NCI-H2029 (cell line): ENCODE measurements at regions not wholly inside any gene's neighbourhood (a gene's known extent, or its start where the extent isn't known, plus 50 kb on each side); places are given as distances from the start of the nearest gene placed in this dataset.

Source experiments
- DNase-seq: peaks from one replicate; lab custom pipeline; 2025; lab: John Stamatoyannopoulos, UW

GRCh38 chr1:164308101-164308500 lies 250.9 kb upstream of the PBX1 start:
- DNase-seq, result no peak

GRCh38 chr1:164310166-164310565 lies 248.8 kb upstream of the PBX1 start:
- DNase-seq, result no peak

- DNase-seq, result no peak
Observed at GRCh38 chr1:164311377-164311776, 247.6 kb upstream of the PBX1 start.

- peak; percentile 3 for DNase-seq
Observed at GRCh38 chr1:164320790-164321731, 237.9 kb upstream of the PBX1 start.

- DNase-seq, result no peak
Observed at GRCh38 chr1:164325786-164326185, 233.2 kb upstream of the PBX1 start.

GRCh38 chr1:164333387-164333786 lies 225.6 kb upstream of the PBX1 start:
- no peak for DNase-seq

- DNase-seq, result no peak
Observed at GRCh38 chr1:164337394-164337793, 221.6 kb upstream of the PBX1 start.

- DNase-seq, result no peak
Observed at GRCh38 chr1:164337885-164338284, 221.1 kb upstream of the PBX1 start.

GRCh38 chr1:164343189-164343588 lies 215.8 kb upstream of the PBX1 start:
- no peak for DNase-seq

GRCh38 chr1:164347980-164348379 lies 211.0 kb upstream of the PBX1 start:
- DNase-seq, result no peak

GRCh38 chr1:164356511-164356910 lies 202.5 kb upstream of the PBX1 start:
- DNase-seq, result no peak

- DNase-seq, result no peak
Observed at GRCh38 chr1:164360265-164360664, 198.7 kb upstream of the PBX1 start.

GRCh38 chr1:164361927-164362326 lies 197.1 kb upstream of the PBX1 start:
- DNase-seq, result no peak

- peak; percentile 2 for DNase-seq
Observed at GRCh38 chr1:164363980-164364379, 195.0 kb upstream of the PBX1 start.

- no peak for DNase-seq
Observed at GRCh38 chr1:164366014-164366413, 193.0 kb upstream of the PBX1 start.

GRCh38 chr1:164369698-164370365 lies 189.2 kb upstream of the PBX1 start:
- no peak for DNase-seq

GRCh38 chr1:164380893-164381292 lies 178.1 kb upstream of the PBX1 start:
- no peak for DNase-seq

- no peak for DNase-seq
Observed at GRCh38 chr1:164382384-164382783, 176.6 kb upstream of the PBX1 start.

- DNase-seq, result no peak
Observed at GRCh38 chr1:164384262-164384661, 174.7 kb upstream of the PBX1 start.

- DNase-seq, result no peak
Observed at GRCh38 chr1:164417016-164417704, 141.8 kb upstream of the PBX1 start.

GRCh38 chr1:164423136-164423535 lies 135.8 kb upstream of the PBX1 start:
- no peak for DNase-seq

- no peak for DNase-seq
Observed at GRCh38 chr1:164433141-164433817, 125.7 kb upstream of the PBX1 start.
